ENCODE measurements at regions not wholly inside any gene's neighbourhood (a gene's known extent, or its start where the extent isn't known, plus 50 kb on each side); places are given as distances from the start of the nearest gene placed in this dataset.

- no peak for DNase-seq
Measured at GRCh38 chr2:155109527-155109926, 411.0 kb downstream of the KCNJ3 start.

GRCh38 chr2:155100261-155100660 is 401.8 kb downstream of the KCNJ3 start:
- DNase-seq, result no peak

DNA sequence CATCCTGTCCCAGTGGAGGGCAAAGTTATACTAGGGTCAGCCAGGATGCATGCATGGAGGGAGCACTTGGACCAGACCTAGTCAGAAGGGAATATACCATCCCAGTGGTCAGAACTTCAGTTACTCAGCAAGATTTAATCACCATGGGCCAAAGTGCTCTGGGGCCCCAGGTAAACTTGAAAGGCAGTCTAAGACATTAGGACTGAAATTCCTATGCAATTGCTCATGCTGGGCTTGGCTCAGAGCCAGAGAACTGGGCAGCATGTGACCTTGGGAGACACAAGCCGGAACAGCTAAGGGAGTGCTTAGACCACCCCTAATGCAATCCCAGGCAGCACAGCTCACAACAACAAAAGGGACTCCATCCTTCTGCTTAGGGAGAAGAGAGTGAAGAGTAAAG is 401.3 kb downstream of the KCNJ3 start:
- DNase-seq, result no peak

DNA sequence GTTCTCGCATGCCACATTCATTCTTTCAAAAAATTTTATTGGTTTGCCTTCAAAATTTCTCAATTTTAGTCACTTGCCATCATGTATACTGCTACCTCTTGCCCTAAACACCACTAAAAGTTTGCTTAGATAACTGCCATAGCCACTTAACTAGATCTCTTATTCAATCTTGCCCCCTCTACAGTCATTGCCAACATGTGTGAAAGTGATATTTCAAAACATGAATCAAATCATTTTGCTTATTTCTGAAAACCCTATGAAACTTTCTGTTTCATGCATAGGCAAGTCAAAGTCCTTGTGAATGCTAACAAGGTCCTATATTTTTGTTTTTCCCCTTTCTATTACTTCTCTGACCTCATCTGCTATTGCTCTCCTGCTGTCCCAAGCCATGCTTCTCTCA is 397.1 kb downstream of the KCNJ3 start:
- no peak for DNase-seq

- DNase-seq, result no peak
Measured at GRCh38 chr2:155080373-155080772, 381.9 kb downstream of the KCNJ3 start.

- no peak for DNase-seq
Measured at GRCh38 chr2:155070489-155070888, 372.0 kb downstream of the KCNJ3 start.

- no peak for DNase-seq
Measured at GRCh38 chr2:155062922-155063258, 364.4 kb downstream of the KCNJ3 start.

GRCh38 chr2:155062250-155062921 is 363.9 kb downstream of the KCNJ3 start:
- no peak for DNase-seq

GRCh38 chr2:155060896-155061295 is 362.4 kb downstream of the KCNJ3 start:
- no peak for DNase-seq

DNA sequence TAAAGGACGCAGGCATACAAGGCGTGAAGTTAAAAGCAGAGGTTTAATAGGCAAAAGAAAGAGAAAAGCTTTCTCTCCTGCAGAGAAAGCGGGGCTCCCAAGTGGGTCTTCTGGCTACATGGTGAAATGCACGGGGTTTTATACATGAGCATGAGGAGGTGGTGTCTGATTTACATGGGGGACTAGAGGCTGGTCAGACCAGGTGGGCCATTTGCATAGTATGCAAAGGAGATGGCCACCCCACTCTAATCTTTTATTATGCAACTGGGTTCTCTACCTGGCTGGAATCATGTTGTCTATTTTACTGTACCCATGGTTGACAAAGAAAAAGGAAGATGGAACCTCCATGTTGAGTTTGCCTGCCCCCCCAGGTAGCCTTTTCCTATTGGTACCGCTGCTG is 356.2 kb downstream of the KCNJ3 start:
- no peak for DNase-seq

- DNase-seq, result no peak
Measured at GRCh38 chr2:155043097-155043496, 344.6 kb downstream of the KCNJ3 start.

GRCh38 chr2:155035308-155035707 is 336.8 kb downstream of the KCNJ3 start:
- no peak for DNase-seq

DNA sequence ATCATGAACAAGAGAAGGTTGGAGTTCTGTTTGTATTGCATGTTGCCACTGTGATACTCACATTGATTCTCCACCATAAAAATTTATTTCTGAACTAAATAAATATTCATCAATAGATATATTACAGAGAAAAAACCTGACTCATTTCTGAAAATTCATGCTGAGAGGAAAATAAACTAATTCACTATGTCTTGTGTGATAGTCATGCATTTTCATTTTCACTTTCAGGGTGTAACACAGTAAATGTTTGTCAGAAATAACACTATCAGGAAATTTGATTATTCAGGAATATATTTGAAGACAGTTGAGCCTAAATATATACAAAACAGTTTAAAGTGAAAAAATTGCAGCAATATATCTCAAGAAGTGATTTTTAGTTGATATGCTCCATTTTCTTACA is 335.2 kb downstream of the KCNJ3 start:
- no peak for DNase-seq

GRCh38 chr2:155030296-155030695 is 331.8 kb downstream of the KCNJ3 start:
- no peak for DNase-seq

GRCh38 chr2:155026651-155027174 is 328.2 kb downstream of the KCNJ3 start:
- no peak for DNase-seq

- no peak for DNase-seq
Measured at GRCh38 chr2:155023674-155024073, 325.2 kb downstream of the KCNJ3 start.

- no peak for DNase-seq
Measured at GRCh38 chr2:155022531-155022930, 324.0 kb downstream of the KCNJ3 start.

DNA sequence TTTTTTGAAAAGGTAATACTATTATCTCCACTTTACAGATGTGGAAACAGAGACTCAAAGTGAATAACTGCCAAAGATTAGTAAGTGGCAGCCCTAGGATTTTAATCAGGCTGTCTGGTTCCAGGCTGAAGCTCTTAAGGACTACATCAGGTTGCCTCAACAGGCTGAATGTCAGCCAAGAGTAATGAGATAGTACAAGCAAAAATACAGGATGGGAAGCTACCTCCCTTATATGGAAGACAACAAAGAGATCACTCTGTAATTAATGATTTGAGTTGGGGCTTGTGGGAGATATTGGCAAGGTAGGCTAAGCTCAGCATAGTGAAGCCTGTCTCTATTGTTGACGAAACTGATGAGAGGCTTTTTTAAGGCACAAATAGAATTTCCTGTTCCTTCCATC is 323.1 kb downstream of the KCNJ3 start:
- no peak for DNase-seq

DNA sequence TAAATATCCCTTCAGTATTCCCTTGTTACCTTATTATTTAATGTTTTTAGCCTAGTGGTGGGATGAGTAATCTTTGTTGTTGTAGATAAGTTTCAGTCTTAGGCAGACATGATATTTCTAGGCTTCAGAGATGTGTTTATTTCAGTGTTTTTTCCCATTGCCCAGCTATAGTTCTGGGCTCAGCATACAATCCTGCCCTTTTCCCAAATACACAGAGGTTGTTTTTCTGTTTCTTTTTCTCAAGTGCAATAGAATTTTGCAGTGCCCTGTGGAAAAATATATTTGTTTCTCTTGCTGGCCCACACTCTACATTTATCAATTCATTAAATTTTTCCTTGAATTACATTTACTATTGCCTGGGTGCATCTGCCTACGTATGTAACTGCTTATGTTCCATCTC is 321.8 kb downstream of the KCNJ3 start:
- no peak for DNase-seq

DNA sequence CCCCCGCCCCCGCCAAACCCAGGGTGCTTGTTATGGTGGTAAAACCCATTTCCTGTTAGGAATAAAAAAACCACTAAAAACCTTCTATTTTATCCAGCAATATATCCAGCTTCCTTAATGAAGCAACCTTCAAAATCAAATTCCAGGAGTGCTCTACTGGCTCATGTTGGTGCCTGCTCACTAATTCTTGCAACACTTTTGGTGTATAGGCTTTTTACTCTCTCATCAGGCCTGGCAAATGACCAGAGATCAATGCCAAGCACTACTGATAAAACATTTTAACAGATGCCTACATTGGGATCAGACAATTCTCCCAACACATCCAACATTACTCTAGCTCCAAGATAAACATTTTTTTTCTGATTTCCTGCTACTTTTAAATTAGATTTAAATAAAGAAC is 312.4 kb downstream of the KCNJ3 start:
- no peak for DNase-seq

DNA sequence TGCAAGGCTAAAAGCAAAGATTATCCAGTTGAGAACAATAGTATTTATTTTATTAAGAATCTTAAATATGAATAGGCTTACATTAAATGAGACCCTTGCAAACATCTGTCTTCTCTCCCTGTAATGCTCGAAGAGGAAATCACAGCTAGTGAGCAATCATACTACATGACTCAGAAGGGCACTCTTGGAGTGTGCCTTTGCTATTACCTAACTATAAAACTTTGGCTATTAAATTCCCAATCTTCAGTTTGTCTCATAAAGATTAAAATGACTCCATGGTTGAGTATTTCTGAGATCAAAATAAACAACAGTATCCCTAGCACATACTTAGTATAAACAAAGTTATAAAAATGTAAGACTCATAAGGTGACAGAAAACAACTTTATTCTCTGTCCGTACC is 296.9 kb downstream of the KCNJ3 start:
- no peak for DNase-seq

DNA sequence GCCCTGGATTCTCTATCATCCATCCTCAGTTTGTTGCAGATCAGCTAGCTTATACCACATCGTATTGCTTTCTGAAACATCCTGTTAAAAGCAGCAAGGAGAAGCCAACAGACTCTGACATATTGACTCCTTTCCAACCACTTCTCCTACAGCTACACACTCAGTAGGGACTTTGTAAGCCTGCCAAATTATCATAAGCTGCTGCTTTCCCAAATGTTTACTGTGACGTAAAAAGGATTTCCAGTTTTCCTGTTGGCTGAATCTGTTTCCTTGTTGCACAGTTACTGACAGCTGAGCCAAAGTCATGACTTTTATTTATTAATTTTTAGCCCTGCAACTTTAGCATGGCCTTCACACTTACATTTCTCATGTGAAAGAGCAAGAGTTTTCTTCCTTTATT is 294.3 kb downstream of the KCNJ3 start:
- no peak for DNase-seq

GRCh38 chr2:154978710-154979109 is 280.2 kb downstream of the KCNJ3 start:
- DNase-seq, result no peak

GRCh38 chr2:154978244-154978643 is 279.7 kb downstream of the KCNJ3 start:
- DNase-seq, result peak in 1 of 2 donors; percentile 1

DNA sequence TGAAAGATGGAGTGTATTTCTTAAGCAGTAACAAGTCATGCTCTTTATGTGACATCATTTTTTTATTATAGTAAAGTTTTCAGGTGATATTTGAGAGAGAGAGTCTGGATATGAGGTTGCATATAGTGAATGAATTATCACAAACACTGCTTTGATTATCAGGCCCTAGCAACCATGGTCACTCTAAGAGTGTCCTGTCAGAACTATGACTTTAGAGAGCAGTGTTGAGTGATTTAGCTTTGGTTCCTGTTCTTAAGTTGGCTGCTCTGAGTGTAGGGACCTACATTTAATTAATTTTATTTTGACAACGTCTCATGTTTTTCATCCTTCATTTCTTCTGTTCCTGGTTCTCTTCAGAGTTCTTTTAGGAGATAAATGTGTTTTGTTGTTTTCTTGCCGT is 275.5 kb downstream of the KCNJ3 start:
- no peak for DNase-seq
